ENCODE measurements at regions not wholly inside any gene's neighbourhood (a gene's known extent, or its start where the extent isn't known, plus 50 kb on each side); places are given as distances from the start of the nearest gene placed in this dataset.

DNA sequence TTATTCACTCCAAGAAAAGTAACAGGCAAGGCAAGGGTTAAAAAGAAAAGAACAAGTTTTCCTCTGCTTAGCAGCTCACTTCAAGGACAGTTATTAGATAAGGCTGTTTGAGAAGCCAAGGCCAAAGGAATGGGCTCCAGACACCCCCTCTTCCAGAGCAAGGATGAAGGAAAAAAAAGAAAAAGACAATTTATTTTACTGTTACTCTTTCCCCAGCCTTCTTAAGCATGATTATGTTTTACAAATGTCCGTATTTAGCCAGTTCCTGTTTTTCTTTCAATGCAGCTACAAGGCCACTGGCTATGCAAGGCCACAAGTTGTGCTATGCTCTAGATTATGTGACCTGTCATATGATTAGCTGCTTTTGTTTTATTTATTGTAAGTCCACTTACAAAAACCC lies 106.5 kb upstream of the SIMC1 start:
- TF ChIP-seq, protein P1, sequence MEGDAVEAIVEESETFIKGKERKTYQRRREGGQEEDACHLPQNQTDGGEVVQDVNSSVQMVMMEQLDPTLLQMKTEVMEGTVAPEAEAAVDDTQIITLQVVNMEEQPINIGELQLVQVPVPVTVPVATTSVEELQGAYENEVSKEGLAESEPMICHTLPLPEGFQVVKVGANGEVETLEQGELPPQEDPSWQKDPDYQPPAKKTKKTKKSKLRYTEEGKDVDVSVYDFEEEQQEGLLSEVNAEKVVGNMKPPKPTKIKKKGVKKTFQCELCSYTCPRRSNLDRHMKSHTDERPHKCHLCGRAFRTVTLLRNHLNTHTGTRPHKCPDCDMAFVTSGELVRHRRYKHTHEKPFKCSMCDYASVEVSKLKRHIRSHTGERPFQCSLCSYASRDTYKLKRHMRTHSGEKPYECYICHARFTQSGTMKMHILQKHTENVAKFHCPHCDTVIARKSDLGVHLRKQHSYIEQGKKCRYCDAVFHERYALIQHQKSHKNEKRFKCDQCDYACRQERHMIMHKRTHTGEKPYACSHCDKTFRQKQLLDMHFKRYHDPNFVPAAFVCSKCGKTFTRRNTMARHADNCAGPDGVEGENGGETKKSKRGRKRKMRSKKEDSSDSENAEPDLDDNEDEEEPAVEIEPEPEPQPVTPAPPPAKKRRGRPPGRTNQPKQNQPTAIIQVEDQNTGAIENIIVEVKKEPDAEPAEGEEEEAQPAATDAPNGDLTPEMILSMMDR (IDR thresholded peaks at IDR 0.05; ENCODE audit: insufficient read depth, low read depth, low read length) = no peak
- no peak for TF ChIP-seq EZH2 (IDR thresholded peaks at IDR 0.05; ENCODE audit: insufficient read depth, low read length)
